Inflammatory macrophage treated with lipopolysaccharide for 1 hour (primary cell): ENCODE measurements at regions not wholly inside any gene's neighbourhood (a gene's known extent, or its start where the extent isn't known, plus 50 kb on each side); places are given as distances from the start of the nearest gene placed in this dataset.
"Not testable (repeated sequence)": the region's sequence is repeated elsewhere in the genome, so short reads cannot be mapped to it uniquely, and the experiment has no call there.

Experiments used
- DNase-seq, 2 donors: peaks; one replicate each; pipeline ENCODE4 v3.0.0-alpha.2; 2020 to 2022

GRCh38 chr4:85168234-85168834, 201.8 kb upstream of the WDFY3 start:
- no peak for DNase-seq

- no peak for DNase-seq
These were observed 203.8 kb upstream of the WDFY3 start for GRCh38 chr4:85170241-85170640.

- no peak for DNase-seq
These were observed 208.7 kb upstream of the WDFY3 start for GRCh38 chr4:85175190-85175589.

GRCh38 chr4:85177092-85177491, 210.6 kb upstream of the WDFY3 start:
- DNase-seq: no peak

- DNase-seq: no peak
These were observed 211.2 kb upstream of the WDFY3 start for GRCh38 chr4:85177679-85178078.

- DNase-seq: no peak
These were observed 214.0 kb upstream of the WDFY3 start for GRCh38 chr4:85180533-85180932.

- DNase-seq: no peak
These were observed 220.6 kb upstream of the WDFY3 start for GRCh38 chr4:85187106-85187505.

- DNase-seq: not testable (repeated sequence)
These were observed 229.5 kb upstream of the WDFY3 start for GRCh38 chr4:85196015-85196414.

GRCh38 chr4:85200106-85200505, 233.6 kb upstream of the WDFY3 start:
- DNase-seq: no peak

- DNase-seq: no peak
These were observed 242.7 kb upstream of the WDFY3 start for GRCh38 chr4:85209161-85209560.

GRCh38 chr4:85210353-85210752, 243.9 kb upstream of the WDFY3 start:
- no peak for DNase-seq

- DNase-seq: not testable (repeated sequence)
These were observed 250.1 kb upstream of the WDFY3 start for GRCh38 chr4:85216571-85216970.

GRCh38 chr4:85218756-85219155, 252.3 kb upstream of the WDFY3 start:
- no peak for DNase-seq

- no peak for DNase-seq
These were observed 253.3 kb upstream of the ARHGAP24 start for GRCh38 chr4:85221606-85222005.

GRCh38 chr4:85222561-85222960, 252.4 kb upstream of the ARHGAP24 start:
- DNase-seq: no peak

GRCh38 chr4:85228264-85228663, 246.7 kb upstream of the ARHGAP24 start:
- DNase-seq: no peak

- no peak for DNase-seq
These were observed 241.4 kb upstream of the ARHGAP24 start for GRCh38 chr4:85233516-85233915.

- no peak for DNase-seq
These were observed 231.1 kb upstream of the ARHGAP24 start for GRCh38 chr4:85243857-85244256.

- DNase-seq: no peak
These were observed 230.3 kb upstream of the ARHGAP24 start for GRCh38 chr4:85244638-85245037.

- no peak for DNase-seq
These were observed 228.9 kb upstream of the ARHGAP24 start for GRCh38 chr4:85246055-85246454.

- DNase-seq: no peak
These were observed 224.1 kb upstream of the ARHGAP24 start for GRCh38 chr4:85250852-85251251.

- no peak for DNase-seq
These were observed 217.1 kb upstream of the ARHGAP24 start for GRCh38 chr4:85257817-85258370.

- no peak for DNase-seq
These were observed 214.9 kb upstream of the ARHGAP24 start for GRCh38 chr4:85260064-85260463.

- no peak for DNase-seq
These were observed 209.7 kb upstream of the ARHGAP24 start for GRCh38 chr4:85265234-85265633.

GRCh38 chr4:85268188-85268587, 206.8 kb upstream of the ARHGAP24 start:
- no peak for DNase-seq
